K562 (cell line): ENCODE measurements at regions not wholly inside any gene's neighbourhood (a gene's known extent, or its start where the extent isn't known, plus 50 kb on each side); places are given as distances from the start of the nearest gene placed in this dataset.

Experiments
- GABPB1 ChIP-seq: sonication (generic); formaldehyde crosslinking; IDR thresholded peaks from 2 replicates; pipeline ENCODE4 v1.8.0; 2022; ENCODE audit warnings: mild to moderate bottlenecking, missing genetic modification reagents
- HNRNPH1 ChIP-seq: fragments of 200-400 bp; formaldehyde crosslinking; optimal IDR thresholded peaks from 2 replicates; pipeline ENCODE3; 2017; ENCODE audit warnings: low read depth, mild to moderate bottlenecking, low read length, moderate library complexity
- KLF16 ChIP-seq: IDR thresholded peaks from 2 replicates; pipeline ENCODE4 v1.6.1; 2016; ENCODE audit warnings: antibody characterized with exemption
- MECOM ChIP-seq: fragments of 250-450 bp; sonication (Bioruptor Pico); IDR thresholded peaks from 2 replicates; pipeline ENCODE4 v1.8.0; 2022; ENCODE audit warnings: inconsistent platforms
- NCOA4 ChIP-seq: fragments of 450-650 bp; IDR thresholded peaks from 2 replicates; pipeline ENCODE4 v1.6.1; 2018; ENCODE audit warnings: mild to moderate bottlenecking; ENCODE audit not compliant: partially characterized antibody
- RBM14 ChIP-seq: fragments of 200-400 bp; formaldehyde crosslinking; IDR thresholded peaks from 2 replicates; pipeline ENCODE4 v1.6.1; 2018; ENCODE audit warnings: low read depth, mild to moderate bottlenecking, low read length, moderate library complexity, borderline replicate concordance; ENCODE audit not compliant: insufficient read depth
- SMAD3 ChIP-seq: fragments of 450-650 bp; formaldehyde crosslinking; conservative IDR thresholded peaks from 2 replicates; pipeline ENCODE4 v1.4.0; 2020; ENCODE audit warnings: mild to moderate bottlenecking
- STAT5A ChIP-seq: IDR thresholded peaks from 2 replicates; pipeline ENCODE4 v1.6.1; 2012; ENCODE audit warnings: low read length, inconsistent platforms, borderline replicate concordance
- THRAP3 ChIP-seq: fragments of 450-650 bp; IDR thresholded peaks from 2 replicates; pipeline ENCODE4 v1.6.1; 2016; ENCODE audit warnings: mild to moderate bottlenecking, inconsistent platforms, borderline replicate concordance
- ZC3H8 ChIP-seq: fragments of 450-650 bp; IDR thresholded peaks from 2 replicates; pipeline ENCODE4 v1.6.1; 2017
- ZFP30 ChIP-seq: fragments of 250-450 bp; sonication (Bioruptor Pico); IDR thresholded peaks from 2 replicates; pipeline ENCODE4 v1.8.0; 2022; ENCODE audit warnings: moderate library complexity, mild to moderate bottlenecking, inconsistent platforms, borderline replicate concordance
- ZFPM2 ChIP-seq: fragments of 250-450 bp; sonication (Bioruptor Pico); IDR thresholded peaks from 2 replicates; pipeline ENCODE4 v1.5.1; 2022; ENCODE audit warnings: mild to moderate bottlenecking
- ZKSCAN8 ChIP-seq: fragments of 200-800 bp; sonication (Bioruptor generic); IDR thresholded peaks from 2 replicates; pipeline ENCODE4 v1.6.1; 2016; ENCODE audit warnings: missing genetic modification characterization, missing compliant biosample characterization
- ZNF121 ChIP-seq: sonication (generic); formaldehyde crosslinking; conservative IDR thresholded peaks from 2 replicates; pipeline ENCODE4 v1.8.0; 2022; ENCODE audit warnings: missing genetic modification reagents
- ZNF316 ChIP-seq: fragments of 450-650 bp; IDR thresholded peaks from 2 replicates; pipeline ENCODE4 v1.6.1; 2016
- ZNF354B ChIP-seq: fragments of 250-450 bp; sonication (Bioruptor Pico); IDR thresholded peaks from 2 replicates; pipeline ENCODE4 v1.4.0; 2020
- TF ChIP-seq, protein P1 (sequence below): fragments of 250-450 bp; sonication (Bioruptor Pico); IDR thresholded peaks from 2 replicates; pipeline ENCODE4 v1.8.0; 2022; ENCODE audit warnings: inconsistent platforms, mild to moderate bottlenecking, moderate library complexity, borderline replicate concordance
- TF ChIP-seq, protein P2 (sequence below): sonication (generic); formaldehyde crosslinking; IDR thresholded peaks from 2 replicates; pipeline ENCODE4 v1.8.1; 2023; ENCODE audit warnings: mild to moderate bottlenecking, missing genetic modification reagents
- TF ChIP-seq, protein P3 (sequence below): fragments of 250-450 bp; sonication (Bioruptor Pico); IDR thresholded peaks from 2 replicates; pipeline ENCODE4 v1.4.0; 2020
- TF ChIP-seq, protein P4 (sequence below): sonication (generic); formaldehyde crosslinking; IDR thresholded peaks from 2 replicates; pipeline ENCODE4 v1.8.0; 2022; ENCODE audit warnings: mild to moderate bottlenecking, missing genetic modification reagents

DNA sequence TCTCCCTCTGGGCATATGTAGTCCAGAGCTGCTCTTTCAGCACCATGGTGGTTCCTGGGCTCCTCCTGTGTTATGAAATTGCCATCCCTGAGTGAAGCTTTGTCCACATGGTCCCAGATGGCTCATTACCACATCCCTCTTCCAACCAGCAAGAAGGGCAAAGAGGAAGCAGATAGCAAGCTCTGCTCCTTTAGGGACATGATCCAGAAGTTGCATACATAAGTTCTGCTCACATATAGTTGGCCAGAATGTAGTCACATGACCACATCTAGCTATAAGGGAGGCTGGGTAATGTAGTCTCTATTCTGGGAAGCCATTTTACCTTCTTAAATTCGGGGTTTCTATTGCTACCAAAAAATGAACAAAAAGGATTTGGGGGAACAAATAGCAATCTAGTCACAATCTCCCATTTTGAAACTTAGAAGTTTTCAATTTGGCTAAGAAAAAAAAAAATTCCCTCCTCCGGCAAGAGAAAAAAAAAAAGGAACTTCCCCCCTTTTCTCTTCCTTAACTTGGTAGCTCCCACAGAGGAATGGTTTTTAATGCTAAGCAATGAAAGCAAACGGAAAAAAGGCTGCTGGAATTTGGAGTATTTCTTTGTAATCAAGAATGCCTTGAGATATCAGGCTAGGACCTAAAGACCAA, 88.2 kb upstream of the USP9X start (continued):
- no peak for TF ChIP-seq KLF16
- no peak for TF ChIP-seq STAT5A
- no peak for TF ChIP-seq ZNF316
- TF ChIP-seq MECOM (CRISPR knock-in tag), result no peak
- no peak for TF ChIP-seq ZFP30 (CRISPR knock-in tag)
- TF ChIP-seq GABPB1 (CRISPR knock-in tag), result no peak
- no peak for TF ChIP-seq THRAP3
- no peak for TF ChIP-seq SMAD3 (CRISPR knock-in tag)
- TF ChIP-seq ZFPM2 (CRISPR knock-in tag), result no peak
- TF ChIP-seq ZC3H8, result no peak
- TF ChIP-seq HNRNPH1, result no peak
- TF ChIP-seq, protein P1, sequence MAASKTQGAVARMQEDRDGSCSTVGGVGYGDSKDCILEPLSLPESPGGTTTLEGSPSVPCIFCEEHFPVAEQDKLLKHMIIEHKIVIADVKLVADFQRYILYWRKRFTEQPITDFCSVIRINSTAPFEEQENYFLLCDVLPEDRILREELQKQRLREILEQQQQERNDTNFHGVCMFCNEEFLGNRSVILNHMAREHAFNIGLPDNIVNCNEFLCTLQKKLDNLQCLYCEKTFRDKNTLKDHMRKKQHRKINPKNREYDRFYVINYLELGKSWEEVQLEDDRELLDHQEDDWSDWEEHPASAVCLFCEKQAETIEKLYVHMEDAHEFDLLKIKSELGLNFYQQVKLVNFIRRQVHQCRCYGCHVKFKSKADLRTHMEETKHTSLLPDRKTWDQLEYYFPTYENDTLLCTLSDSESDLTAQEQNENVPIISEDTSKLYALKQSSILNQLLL (CRISPR knock-in tag), result no peak
- TF ChIP-seq ZNF354B (CRISPR knock-in tag), result no peak
- no peak for TF ChIP-seq ZKSCAN8
- TF ChIP-seq, protein P2, sequence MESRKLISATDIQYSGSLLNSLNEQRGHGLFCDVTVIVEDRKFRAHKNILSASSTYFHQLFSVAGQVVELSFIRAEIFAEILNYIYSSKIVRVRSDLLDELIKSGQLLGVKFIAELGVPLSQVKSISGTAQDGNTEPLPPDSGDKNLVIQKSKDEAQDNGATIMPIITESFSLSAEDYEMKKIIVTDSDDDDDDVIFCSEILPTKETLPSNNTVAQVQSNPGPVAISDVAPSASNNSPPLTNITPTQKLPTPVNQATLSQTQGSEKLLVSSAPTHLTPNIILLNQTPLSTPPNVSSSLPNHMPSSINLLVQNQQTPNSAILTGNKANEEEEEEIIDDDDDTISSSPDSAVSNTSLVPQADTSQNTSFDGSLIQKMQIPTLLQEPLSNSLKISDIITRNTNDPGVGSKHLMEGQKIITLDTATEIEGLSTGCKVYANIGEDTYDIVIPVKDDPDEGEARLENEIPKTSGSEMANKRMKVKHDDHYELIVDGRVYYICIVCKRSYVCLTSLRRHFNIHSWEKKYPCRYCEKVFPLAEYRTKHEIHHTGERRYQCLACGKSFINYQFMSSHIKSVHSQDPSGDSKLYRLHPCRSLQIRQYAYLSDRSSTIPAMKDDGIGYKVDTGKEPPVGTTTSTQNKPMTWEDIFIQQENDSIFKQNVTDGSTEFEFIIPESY (CRISPR knock-in tag), result no peak
- TF ChIP-seq, protein P3, sequence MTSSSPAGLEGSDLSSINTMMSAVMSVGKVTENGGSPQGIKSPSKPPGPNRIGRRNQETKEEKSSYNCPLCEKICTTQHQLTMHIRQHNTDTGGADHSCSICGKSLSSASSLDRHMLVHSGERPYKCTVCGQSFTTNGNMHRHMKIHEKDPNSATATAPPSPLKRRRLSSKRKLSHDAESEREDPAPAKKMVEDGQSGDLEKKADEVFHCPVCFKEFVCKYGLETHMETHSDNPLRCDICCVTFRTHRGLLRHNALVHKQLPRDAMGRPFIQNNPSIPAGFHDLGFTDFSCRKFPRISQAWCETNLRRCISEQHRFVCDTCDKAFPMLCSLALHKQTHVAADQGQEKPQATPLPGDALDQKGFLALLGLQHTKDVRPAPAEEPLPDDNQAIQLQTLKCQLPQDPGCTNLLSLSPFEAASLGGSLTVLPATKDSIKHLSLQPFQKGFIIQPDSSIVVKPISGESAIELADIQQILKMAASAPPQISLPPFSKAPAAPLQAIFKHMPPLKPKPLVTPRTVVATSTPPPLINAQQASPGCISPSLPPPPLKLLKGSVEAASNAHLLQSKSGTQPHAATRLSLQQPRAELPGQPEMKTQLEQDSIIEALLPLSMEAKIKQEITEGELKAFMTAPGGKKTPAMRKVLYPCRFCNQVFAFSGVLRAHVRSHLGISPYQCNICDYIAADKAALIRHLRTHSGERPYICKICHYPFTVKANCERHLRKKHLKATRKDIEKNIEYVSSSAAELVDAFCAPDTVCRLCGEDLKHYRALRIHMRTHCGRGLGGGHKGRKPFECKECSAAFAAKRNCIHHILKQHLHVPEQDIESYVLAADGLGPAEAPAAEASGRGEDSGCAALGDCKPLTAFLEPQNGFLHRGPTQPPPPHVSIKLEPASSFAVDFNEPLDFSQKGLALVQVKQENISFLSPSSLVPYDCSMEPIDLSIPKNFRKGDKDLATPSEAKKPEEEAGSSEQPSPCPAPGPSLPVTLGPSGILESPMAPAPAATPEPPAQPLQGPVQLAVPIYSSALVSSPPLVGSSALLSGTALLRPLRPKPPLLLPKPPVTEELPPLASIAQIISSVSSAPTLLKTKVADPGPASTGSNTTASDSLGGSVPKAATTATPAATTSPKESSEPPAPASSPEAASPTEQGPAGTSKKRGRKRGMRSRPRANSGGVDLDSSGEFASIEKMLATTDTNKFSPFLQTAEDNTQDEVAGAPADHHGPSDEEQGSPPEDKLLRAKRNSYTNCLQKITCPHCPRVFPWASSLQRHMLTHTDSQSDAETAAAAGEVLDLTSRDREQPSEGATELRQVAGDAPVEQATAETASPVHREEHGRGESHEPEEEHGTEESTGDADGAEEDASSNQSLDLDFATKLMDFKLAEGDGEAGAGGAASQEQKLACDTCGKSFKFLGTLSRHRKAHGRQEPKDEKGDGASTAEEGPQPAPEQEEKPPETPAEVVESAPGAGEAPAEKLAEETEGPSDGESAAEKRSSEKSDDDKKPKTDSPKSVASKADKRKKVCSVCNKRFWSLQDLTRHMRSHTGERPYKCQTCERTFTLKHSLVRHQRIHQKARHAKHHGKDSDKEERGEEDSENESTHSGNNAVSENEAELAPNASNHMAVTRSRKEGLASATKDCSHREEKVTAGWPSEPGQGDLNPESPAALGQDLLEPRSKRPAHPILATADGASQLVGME, result no peak
- TF ChIP-seq, protein P4, sequence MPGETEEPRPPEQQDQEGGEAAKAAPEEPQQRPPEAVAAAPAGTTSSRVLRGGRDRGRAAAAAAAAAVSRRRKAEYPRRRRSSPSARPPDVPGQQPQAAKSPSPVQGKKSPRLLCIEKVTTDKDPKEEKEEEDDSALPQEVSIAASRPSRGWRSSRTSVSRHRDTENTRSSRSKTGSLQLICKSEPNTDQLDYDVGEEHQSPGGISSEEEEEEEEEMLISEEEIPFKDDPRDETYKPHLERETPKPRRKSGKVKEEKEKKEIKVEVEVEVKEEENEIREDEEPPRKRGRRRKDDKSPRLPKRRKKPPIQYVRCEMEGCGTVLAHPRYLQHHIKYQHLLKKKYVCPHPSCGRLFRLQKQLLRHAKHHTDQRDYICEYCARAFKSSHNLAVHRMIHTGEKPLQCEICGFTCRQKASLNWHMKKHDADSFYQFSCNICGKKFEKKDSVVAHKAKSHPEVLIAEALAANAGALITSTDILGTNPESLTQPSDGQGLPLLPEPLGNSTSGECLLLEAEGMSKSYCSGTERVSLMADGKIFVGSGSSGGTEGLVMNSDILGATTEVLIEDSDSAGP (CRISPR knock-in tag), result 0 out of 2 replicates have a peak, but pooled peaks have one; percentile 42
- no peak for TF ChIP-seq RBM14
- TF ChIP-seq ZNF121 (CRISPR knock-in tag), result no peak
- TF ChIP-seq NCOA4, result no peak
